Tibial nerve (tissue), 4 donors: ENCODE measurements at regions not wholly inside any gene's neighbourhood (a gene's known extent, or its start where the extent isn't known, plus 50 kb on each side); places are given as distances from the start of the nearest gene placed in this dataset.

Source experiments
- DNase-seq, 2 donors: peaks; one replicate each; pipeline ENCODE4 v3.0.0-alpha.2; 2019; ENCODE audit warnings: low spot score in 2 of 2
- H3K27ac ChIP-seq, 4 donors: fragments of 200-600 bp; sonication (generic) in 3 of 4; one replicate each; pipeline ENCODE4 v1.5.1; 2017 to 2019; ENCODE audit warnings: mild to moderate bottlenecking in 1 of 4
- H3K27me3 ChIP-seq, 2 donors: fragments of 200-600 bp; sonication (generic) in 1 of 2; one replicate each; pipeline versions ENCODE4 v1.5.1 to v1.6.0; 2017 to 2019
- H3K36me3 ChIP-seq, 3 donors: fragments of 200-600 bp; sonication (generic); one replicate each; pipeline ENCODE4 v1.5.1; 2018 to 2019
- H3K4me1 ChIP-seq, 4 donors: fragments of 200-600 bp; sonication (generic) in 3 of 4; one replicate each; pipeline ENCODE4 v1.5.1; 2017 to 2019
- H3K4me3 ChIP-seq, 4 donors: fragments of 200-600 bp; sonication (generic) in 3 of 4; one replicate each; pipeline ENCODE4 v1.5.1; 2017 to 2019; ENCODE audit warnings: mild to moderate bottlenecking in 1 of 4, moderate library complexity in 1 of 4
- H3K9me3 ChIP-seq, 4 donors: fragments of 200-600 bp; sonication (generic) in 3 of 4; one replicate each; pipeline ENCODE4 v1.5.1; 2017 to 2019
- EP300 ChIP-seq, 2 donors: sonication (generic); formaldehyde crosslinking; IDR thresholded peaks; one replicate each; pipeline ENCODE4 v1.6.1; 2017; ENCODE audit warnings: antibody characterized with exemption in 2 of 2, mild to moderate bottlenecking in 1 of 2
- POLR2A ChIP-seq, 2 donors: fragments of 450-650 bp; IDR thresholded peaks; one replicate each; pipeline ENCODE4 v1.6.1; 2017; ENCODE audit warnings: antibody characterized with exemption in 2 of 2, mild to moderate bottlenecking in 2 of 2, moderate library complexity in 2 of 2
- WGBS, 2 donors: methylation state at CpG; one replicate each; pipeline ENCODE4 v1.1.5; 2018; 5-methylcytosine and 5-hydroxymethylcytosine counted together
- TF ChIP-seq, protein P1 (sequence below), 5 experiments: fragments of 200-600 bp in 3 of 5; fragments of 450-650 bp in 2 of 5; sonication (generic) in 3 of 5; IDR thresholded peaks; one replicate each; pipeline ENCODE4 v1.5.1; 2016 to 2019; ENCODE audit warnings: antibody characterized with exemption in 5 of 5, mild to moderate bottlenecking in 3 of 5, moderate library complexity in 2 of 5

DNA sequence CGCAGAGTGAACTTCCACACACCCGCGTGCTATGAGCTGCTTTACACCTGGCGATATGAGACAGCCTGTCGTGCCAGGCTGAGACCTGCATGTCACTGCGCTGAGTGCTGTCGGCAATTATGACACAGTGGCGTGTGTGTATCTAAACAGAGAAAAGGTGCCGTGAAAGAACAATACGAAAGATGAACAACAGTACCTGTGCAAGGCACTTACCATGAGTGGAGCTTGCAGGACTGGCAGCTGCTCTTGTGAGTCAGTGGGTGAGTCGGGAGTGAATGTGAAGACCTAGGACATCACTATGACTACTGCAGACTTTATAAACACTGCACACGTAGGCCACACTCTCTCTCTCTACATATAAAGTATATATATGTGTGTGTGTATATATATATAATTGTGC, 68.5 kb upstream of the DUSP22 start:
- no peaks in the 10 kb centered on the region for H3K27me3 ChIP-seq
- H3K4me1 ChIP-seq = peaks cover 0 to 7% (median 2%) of the 10 kb centered on the region in 4 donors
- DNase-seq = no peak
- H3K27ac ChIP-seq = no peak overlapping the region
- no peaks in the 10 kb centered on the region for H3K9me3 ChIP-seq
- TF ChIP-seq, protein P1, sequence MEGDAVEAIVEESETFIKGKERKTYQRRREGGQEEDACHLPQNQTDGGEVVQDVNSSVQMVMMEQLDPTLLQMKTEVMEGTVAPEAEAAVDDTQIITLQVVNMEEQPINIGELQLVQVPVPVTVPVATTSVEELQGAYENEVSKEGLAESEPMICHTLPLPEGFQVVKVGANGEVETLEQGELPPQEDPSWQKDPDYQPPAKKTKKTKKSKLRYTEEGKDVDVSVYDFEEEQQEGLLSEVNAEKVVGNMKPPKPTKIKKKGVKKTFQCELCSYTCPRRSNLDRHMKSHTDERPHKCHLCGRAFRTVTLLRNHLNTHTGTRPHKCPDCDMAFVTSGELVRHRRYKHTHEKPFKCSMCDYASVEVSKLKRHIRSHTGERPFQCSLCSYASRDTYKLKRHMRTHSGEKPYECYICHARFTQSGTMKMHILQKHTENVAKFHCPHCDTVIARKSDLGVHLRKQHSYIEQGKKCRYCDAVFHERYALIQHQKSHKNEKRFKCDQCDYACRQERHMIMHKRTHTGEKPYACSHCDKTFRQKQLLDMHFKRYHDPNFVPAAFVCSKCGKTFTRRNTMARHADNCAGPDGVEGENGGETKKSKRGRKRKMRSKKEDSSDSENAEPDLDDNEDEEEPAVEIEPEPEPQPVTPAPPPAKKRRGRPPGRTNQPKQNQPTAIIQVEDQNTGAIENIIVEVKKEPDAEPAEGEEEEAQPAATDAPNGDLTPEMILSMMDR (IDR thresholded peaks at IDR 0.05) = no peak
- no peak for TF ChIP-seq POLR2A (IDR thresholded peaks at IDR 0.05)
- no peak for TF ChIP-seq EP300 (IDR thresholded peaks at IDR 0.05)
- no peak overlapping the region for H3K4me3 ChIP-seq
- 92 to 95% methylated on average over 12 of the region's 12 CpGs for WGBS, 2 donors
- no peaks in the 10 kb centered on the region for H3K36me3 ChIP-seq

DNA sequence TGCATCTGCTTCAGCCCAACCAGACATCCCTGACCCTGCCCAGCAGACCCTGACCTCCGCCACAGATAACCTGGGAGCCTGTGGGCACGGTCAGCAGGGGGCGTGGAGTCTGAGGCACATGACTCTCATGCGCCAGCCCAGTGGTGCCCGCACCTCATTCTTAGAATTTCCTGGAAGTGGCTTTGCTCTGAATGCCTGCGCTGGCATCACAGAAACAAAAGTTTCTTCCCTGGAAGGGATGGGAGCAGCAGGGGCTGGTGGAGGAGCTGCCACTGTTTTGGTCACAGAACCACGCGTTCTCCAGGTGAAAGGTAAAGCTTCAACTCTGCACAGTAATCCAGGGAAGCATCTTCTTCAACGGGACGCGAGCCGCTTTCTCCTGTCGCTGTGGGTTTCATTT, 67.9 kb upstream of the DUSP22 start:
- Histone ChIP-seq H3K9me3 (no peaks in the 10 kb centered on the region), H3K27me3 (no peaks in the 10 kb centered on the region), H3K4me3 (no peak overlapping the region), H3K4me1 (peaks cover 0 to 7% (median 0%) of the 10 kb centered on the region in 4 donors), H3K27ac (no peak overlapping the region), H3K36me3 (no peaks in the 10 kb centered on the region)
- no peak for DNase-seq
- 90 to 97% methylated on average over 12 to 13 of the region's 13 CpGs for WGBS, 2 donors
- TF ChIP-seq POLR2A (IDR thresholded peaks at IDR 0.05) (no peak), EP300 (IDR thresholded peaks at IDR 0.05) (no peak)
- TF ChIP-seq, protein P1 (IDR thresholded peaks at IDR 0.05) = no peak

DNA sequence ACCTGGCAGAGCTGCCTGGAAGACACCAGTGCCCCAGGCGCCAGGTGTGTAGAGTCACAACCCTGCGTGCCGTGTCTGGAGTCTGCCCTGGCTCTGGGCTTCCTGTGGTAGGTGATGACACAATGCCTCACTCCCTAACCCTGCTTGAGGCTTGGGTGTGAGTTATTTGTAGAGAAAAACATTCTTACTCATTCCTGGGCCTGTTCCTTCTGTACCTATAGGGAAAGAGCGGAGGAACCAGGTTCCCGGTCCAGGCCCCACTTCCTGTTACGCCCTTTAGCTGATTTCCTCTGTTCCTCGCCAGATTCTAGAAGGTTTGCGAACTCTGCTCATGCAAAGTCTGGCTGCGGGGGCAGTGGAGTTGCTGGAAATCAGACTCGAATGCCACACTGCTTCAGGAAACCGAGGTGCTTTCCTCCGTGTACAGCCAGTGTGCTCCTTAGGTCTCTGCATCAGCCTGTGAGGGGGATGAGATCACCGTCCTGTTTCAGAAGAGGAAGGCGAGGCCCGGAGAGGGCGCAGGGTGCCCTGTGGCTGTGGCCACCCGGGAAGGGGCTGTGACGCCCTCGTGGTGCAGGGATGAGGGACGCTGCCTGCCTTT, 67.1 kb upstream of the DUSP22 start:
- DNase-seq = no peak

DNA sequence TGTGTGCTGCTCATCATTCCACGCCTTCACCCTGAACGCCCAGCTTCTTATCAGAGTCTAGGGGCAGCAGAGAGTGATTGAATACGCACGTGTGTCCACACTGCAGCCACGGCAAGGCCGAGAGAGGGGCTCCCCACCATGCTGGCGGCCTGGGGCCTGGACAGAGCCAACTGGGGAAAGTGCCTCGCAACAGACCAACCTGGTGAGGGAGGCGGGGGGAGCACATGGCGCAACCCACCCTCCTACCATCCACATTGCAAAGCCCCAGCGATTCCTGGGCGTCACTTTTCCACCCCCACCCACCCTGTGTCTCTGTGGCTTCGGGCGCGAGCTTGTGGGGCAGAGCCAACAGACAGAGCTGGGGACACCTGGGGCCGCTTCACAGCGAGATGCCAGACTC, 66.4 kb upstream of the DUSP22 start:
- TF ChIP-seq EP300 (IDR thresholded peaks at IDR 0.05) = no peak
- no peak for TF ChIP-seq POLR2A (IDR thresholded peaks at IDR 0.05)
- TF ChIP-seq, protein P1 (IDR thresholded peaks at IDR 0.05) = no peak
- no peaks in the 10 kb centered on the region for H3K9me3 ChIP-seq
- no peaks in the 10 kb centered on the region for H3K4me1 ChIP-seq
- WGBS, 2 donors = 89 to 94% methylated on average over 17 of the region's 17 CpGs
- H3K27me3 ChIP-seq = no peaks in the 10 kb centered on the region
- no peak overlapping the region for H3K27ac ChIP-seq
- no peak for DNase-seq
- no peak overlapping the region for H3K4me3 ChIP-seq
- no peaks in the 10 kb centered on the region for H3K36me3 ChIP-seq

More for the DNA sequence above, 67.1 kb upstream of the DUSP22 start:
- TF ChIP-seq EP300 (IDR thresholded peaks at IDR 0.05) = no peak
- TF ChIP-seq, protein P1 (IDR thresholded peaks at IDR 0.05) = no peak
- no peak for TF ChIP-seq POLR2A (IDR thresholded peaks at IDR 0.05)
- Histone ChIP-seq H3K36me3 (no peaks in the 10 kb centered on the region), H3K27me3 (no peaks in the 10 kb centered on the region), H3K27ac (no peak overlapping the region), H3K4me3 (peak overlapping the region in 1 of 4 donors; percentile 12), H3K9me3 (no peaks in the 10 kb centered on the region), H3K4me1 (no peaks in the 10 kb centered on the region)
- WGBS, 2 donors = 68 to 76% methylated on average over 20 of the region's 20 CpGs

DNA sequence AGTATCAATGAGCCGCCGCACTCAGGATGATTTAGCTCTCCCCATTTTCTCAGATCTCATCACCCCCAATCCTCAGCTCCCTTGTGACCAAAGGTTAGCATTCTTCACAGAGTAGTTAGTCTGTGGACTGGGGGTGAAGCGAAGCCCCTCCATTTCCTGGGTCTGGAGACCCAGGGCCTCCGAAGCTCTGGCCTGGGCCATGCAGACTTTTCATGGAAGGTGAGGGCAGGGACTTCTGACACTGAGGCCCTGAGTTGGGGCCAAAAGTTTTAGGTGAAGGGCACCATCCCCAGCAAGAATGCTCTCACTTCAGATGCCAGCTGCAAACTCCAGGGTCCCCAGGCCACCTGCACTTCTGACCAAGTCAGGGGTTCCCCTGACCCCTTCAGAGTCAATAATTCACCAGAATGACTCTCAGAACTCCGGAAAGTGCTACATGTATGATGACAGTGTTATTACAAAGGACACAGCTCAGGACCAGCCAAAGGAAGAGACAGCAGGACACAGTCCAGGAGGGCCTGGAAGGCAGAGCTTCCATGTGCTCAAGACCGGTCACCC, 65.7 kb upstream of the DUSP22 start:
- TF ChIP-seq, protein P1 (IDR thresholded peaks at IDR 0.05) = no peak
- TF ChIP-seq EP300 (IDR thresholded peaks at IDR 0.05) (no peak), POLR2A (IDR thresholded peaks at IDR 0.05) (no peak)
- H3K36me3 ChIP-seq = no peaks in the 10 kb centered on the region
- DNase-seq = no peak
- no peaks in the 10 kb centered on the region for H3K4me1 ChIP-seq
- no peaks in the 10 kb centered on the region for H3K27me3 ChIP-seq
- H3K27ac ChIP-seq = no peak overlapping the region
- H3K9me3 ChIP-seq = no peaks in the 10 kb centered on the region
- no peak overlapping the region for H3K4me3 ChIP-seq
- WGBS, 2 donors = 93 to 95% methylated on average over 5 to 6 of the region's 6 CpGs
